B cell (primary cell): ENCODE measurements at regions not wholly inside any gene's neighbourhood (a gene's known extent, or its start where the extent isn't known, plus 50 kb on each side); places are given as distances from the start of the nearest gene placed in this dataset.

Experiments used
- ATAC-seq: fragments of 200-7000 bp; cut with Tn5 transposase; one replicate; pipeline ENCODE4 v1.10.0; 2021; ENCODE audit warnings: low read depth, mild to moderate bottlenecking, moderate number of reproducible peaks, moderate library complexity
- CTCF ChIA-PET: fragments of 350-600 bp; sonication (Branson Sonifier 250); formaldehyde crosslinking; loops from one replicate; lab custom pipeline; 2021; ENCODE audit warnings: antibody characterized with exemption, inconsistent platforms; lab: Charles Lee
- POLR2A ChIA-PET: fragments of 350-600 bp; sonication (Branson Sonifier 250); formaldehyde crosslinking; loops from one replicate; lab custom pipeline; 2021; ENCODE audit warnings: antibody characterized with exemption; lab: Charles Lee
- DNase-seq: peaks from one replicate; pipeline ENCODE4 v3.0.0; 2013
- H2AFZ ChIP-seq: 2 replicates; pipeline ENCODE4 v1.6.1; 2012; ENCODE audit warnings: mild to moderate bottlenecking, low read depth, low read length; ENCODE audit not compliant: insufficient read depth, poor library complexity, severe bottlenecking
- H3K27ac ChIP-seq, 2 donors: 1 replicate in 1 of 2; 2 replicates in 1 of 2; pipeline ENCODE4 v1.5.1; 2012 to 2013; ENCODE audit warnings: low read length in 2 of 2, mild to moderate bottlenecking in 2 of 2, moderate library complexity in 1 of 2
- H3K27me3 ChIP-seq, 4 experiments: fragments of 200-600 bp in 1 of 4; sonication (generic) in 1 of 4; replicated peaks in 1 of 4; 1 replicate in 2 of 4; 2 replicates in 2 of 4; pipeline versions ENCODE4 v1.6.1 to v1.7.0; 2013 to 2016; ENCODE audit warnings: low read length in 3 of 4, mild to moderate bottlenecking in 2 of 4, mixed read lengths in 1 of 4, moderate library complexity in 1 of 4; ENCODE audit not compliant: insufficient read depth in 4 of 4, control insufficient read depth in 3 of 4; ENCODE audit errors: control extremely low read depth in 1 of 4
- H3K36me3 ChIP-seq, 2 experiments: replicated peaks in 1 of 2; 1 replicate in 1 of 2; 2 replicates in 1 of 2; pipeline versions ENCODE4 v1.6.1 to v1.7.1; 2013; ENCODE audit warnings: low read length in 1 of 2; ENCODE audit not compliant: insufficient read depth in 2 of 2, control insufficient read depth in 1 of 2; ENCODE audit errors: control extremely low read depth in 1 of 2, extremely low read depth in 1 of 2
- H3K4me1 ChIP-seq, 2 donors: fragments of 200-600 bp in 1 of 2; sonication (generic) in 1 of 2; 1 replicate in 1 of 2; 2 replicates in 1 of 2; pipeline versions ENCODE4 v1.5.1 to v1.6.1; 2013 to 2017; ENCODE audit warnings: low read length in 2 of 2; ENCODE audit not compliant: control insufficient read depth in 2 of 2, insufficient read depth in 2 of 2
- H3K4me2 ChIP-seq: replicated peaks from 2 replicates; pipeline ENCODE3; 2012; ENCODE audit warnings: mild to moderate bottlenecking, low read depth, low read length; ENCODE audit not compliant: poor library complexity, severe bottlenecking
- H3K4me3 ChIP-seq, 5 experiments: fragments of 200-600 bp in 1 of 5; sonication (generic) in 1 of 5; 1 replicate in 3 of 5; 2 replicates in 2 of 5; pipeline versions ENCODE4 v1.5.1 to v1.7.0; 2011 to 2016; ENCODE audit warnings: low read length in 4 of 5, mild to moderate bottlenecking in 4 of 5, low read depth in 2 of 5, control low read depth in 1 of 5, moderate library complexity in 1 of 5; ENCODE audit not compliant: insufficient read depth in 1 of 5; ENCODE audit errors: control extremely low read depth in 1 of 5, extremely low read depth in 1 of 5
- H3K79me2 ChIP-seq: fragments of 200-600 bp; sonication (generic); one replicate; pipeline ENCODE4 v1.6.0; 2016; ENCODE audit warnings: low read length; ENCODE audit not compliant: control insufficient read depth, insufficient read depth
- H3K9ac ChIP-seq: fragments of 200-600 bp; sonication (generic); 2 replicates; pipeline ENCODE4 v1.6.1; 2017; ENCODE audit warnings: mild to moderate bottlenecking, low read length, moderate library complexity
- H3K9me3 ChIP-seq, 3 donors: one replicate each; pipeline versions ENCODE4 v1.6.1 to v1.7.1; 2013; ENCODE audit warnings: low read length in 2 of 3; ENCODE audit not compliant: control insufficient read depth in 2 of 3, insufficient read depth in 1 of 3; ENCODE audit errors: control extremely low read depth in 1 of 3
- H4K20me1 ChIP-seq: 2 replicates; pipeline ENCODE4 v1.6.0; 2012; ENCODE audit warnings: mild to moderate bottlenecking, low read length; ENCODE audit not compliant: insufficient read depth, control insufficient read depth, poor library complexity, severe bottlenecking
- H3K27ac Mint-ChIP-seq: one replicate; pipeline ENCODE4 v1.8.0; 2021; ENCODE audit warnings: mixed read lengths
- H3K27me3 Mint-ChIP-seq: one replicate; pipeline ENCODE4 v1.8.0; 2021; ENCODE audit warnings: mixed read lengths
- H3K4me1 Mint-ChIP-seq: one replicate; pipeline ENCODE4 v1.8.0; 2021; ENCODE audit warnings: mixed read lengths
- H3K4me3 Mint-ChIP-seq: one replicate; pipeline ENCODE4 v1.8.0; 2021; ENCODE audit warnings: mixed read lengths
- H3K9me3 Mint-ChIP-seq: one replicate; pipeline ENCODE4 v1.8.0; 2022; ENCODE audit warnings: mixed read lengths; ENCODE audit not compliant: insufficient read depth
- CTCF ChIP-seq: fragments of 200-600 bp; IDR thresholded peaks from one replicate; pipeline ENCODE4 v1.8.0; 2022; ENCODE audit warnings: antibody characterized with exemption, mild to moderate bottlenecking
- EZH2 ChIP-seq: IDR thresholded peaks from 2 replicates; pipeline ENCODE4 v1.6.1; 2012; ENCODE audit warnings: borderline replicate concordance, low read depth, mild to moderate bottlenecking, moderate library complexity, low read length; ENCODE audit not compliant: insufficient read depth, poor library complexity, severe bottlenecking
- WGBS: methylation state at CpG from one replicate; pipeline ENCODE4 v1.1.5; 2013; ENCODE audit warnings: missing lambda C conversion rate; ENCODE audit not compliant: insufficient coverage; 5-methylcytosine and 5-hydroxymethylcytosine counted together
- intact Hi-C: fragments of 100-400 bp; cut with micrococcal nuclease; formaldehyde crosslinking; loops from one replicate; pipeline ENCODE4 v1.10.0; 2022

DNA sequence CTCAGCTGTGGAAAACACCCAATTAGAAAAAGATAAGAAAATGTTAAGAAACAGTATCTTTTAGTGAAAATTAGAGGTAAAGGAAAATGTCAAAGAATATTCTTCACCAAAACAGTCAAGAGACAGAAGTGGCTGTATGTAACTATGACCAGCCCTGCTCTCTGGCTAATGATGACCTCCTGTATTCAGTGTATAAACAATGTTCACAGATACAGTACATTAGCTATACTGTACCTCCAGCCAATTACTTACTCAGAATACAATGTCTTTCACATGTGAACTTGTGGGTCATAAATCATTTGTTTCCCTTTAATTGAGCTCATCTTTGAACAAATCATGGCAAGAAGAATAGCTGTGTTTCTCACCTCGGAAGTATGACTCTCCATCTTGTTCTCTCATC, 432.0 kb downstream of the LMO4 start:
- POLR2A ChIA-PET: no interaction called here
- no peaks in the 10 kb centered on the region for H3K36me3 ChIP-seq
- no peaks in the 10 kb centered on the region for H3K79me2 ChIP-seq
- Mint-ChIP-seq H3K27ac (no peak overlapping the region), H3K4me3 (no peak overlapping the region), H3K9me3 (no peaks in the 10 kb centered on the region), H3K27me3 (no peaks in the 10 kb centered on the region), H3K4me1 (peaks cover 26% of the 10 kb centered on the region)
- H3K9me3 ChIP-seq: no peaks in the 10 kb centered on the region
- no peaks in the 10 kb centered on the region for H3K27me3 ChIP-seq
- H3K9ac ChIP-seq: no peak overlapping the region
- no peak for TF ChIP-seq CTCF
- no peak for TF ChIP-seq EZH2
- no peak overlapping the region for H3K27ac ChIP-seq
- H4K20me1 ChIP-seq: no peaks in the 10 kb centered on the region
- CTCF ChIA-PET: no interaction called here
- DNase-seq (no peak), ATAC-seq (no peak)
- H2AFZ ChIP-seq: no peak overlapping the region
- no CpG with 5 or more reads among the region's 1 CpG for WGBS
- H3K4me3 ChIP-seq: no peak overlapping the region
- intact Hi-C loops: no loop called here
- no peak overlapping the region for H3K4me2 ChIP-seq
- peaks cover 14 to 16% of the 10 kb centered on the region in 2 donors for H3K4me1 ChIP-seq

DNA sequence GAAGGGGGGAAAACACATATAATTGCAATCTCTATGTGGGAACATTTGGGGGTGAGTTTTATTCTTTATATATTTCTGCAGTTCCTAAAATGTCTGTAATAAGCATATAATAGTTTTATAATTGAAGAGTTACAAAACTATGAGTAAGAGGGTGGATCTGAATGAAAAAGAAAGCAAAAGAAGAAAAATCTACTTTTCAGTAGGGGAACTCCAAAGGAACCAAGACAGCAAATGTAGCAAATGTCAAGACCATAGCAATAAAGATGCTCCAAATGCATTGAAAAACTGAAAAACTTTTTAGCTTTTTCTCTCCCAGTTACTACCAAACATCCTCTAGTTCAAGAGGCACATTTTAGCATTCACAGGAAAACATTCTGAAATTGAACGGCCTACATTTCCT, 434.8 kb downstream of the LMO4 start:
- Histone ChIP-seq H3K4me2 (peak overlapping the region; percentile 3), H2AFZ (peak overlapping the region; percentile 11), H3K4me3 (no peak overlapping the region), H3K36me3 (no peaks in the 10 kb centered on the region), H3K4me1 (peaks cover 14 to 16% of the 10 kb centered on the region in 2 donors), H3K27ac (no peak overlapping the region), H3K9ac (no peak overlapping the region), H3K27me3 (no peaks in the 10 kb centered on the region), H3K79me2 (no peaks in the 10 kb centered on the region), H3K9me3 (peaks cover 0 to 4% (median 0%) of the 10 kb centered on the region in 3 donors), H4K20me1 (no peaks in the 10 kb centered on the region)
- no CpG with 5 or more reads among the region's 1 CpG for WGBS
- no peaks in the 10 kb centered on the region for H3K27me3 Mint-ChIP-seq
- intact Hi-C loops: no loop called here
- ChIA-PET CTCF (no interaction called here), POLR2A (no interaction called here)
- H3K4me1 Mint-ChIP-seq: peaks cover 26% of the 10 kb centered on the region
- ATAC-seq: no peak
- TF ChIP-seq CTCF (no peak), EZH2 (no peak)
- no peak overlapping the region for H3K27ac Mint-ChIP-seq
- H3K9me3 Mint-ChIP-seq: no peaks in the 10 kb centered on the region
- peak; percentile 19 for DNase-seq
- H3K4me3 Mint-ChIP-seq: no peak overlapping the region
